Tibial nerve (tissue), 4 donors: ENCODE measurements at regions not wholly inside any gene's neighbourhood (a gene's known extent, or its start where the extent isn't known, plus 50 kb on each side); places are given as distances from the start of the nearest gene placed in this dataset.

ENCODE experiments used
- DNase-seq, 2 donors: peaks; one replicate each; pipeline ENCODE4 v3.0.0-alpha.2; 2019; ENCODE audit warnings: low spot score in 2 of 2
- H3K27ac ChIP-seq, 4 donors: fragments of 200-600 bp; sonication (generic) in 3 of 4; one replicate each; pipeline ENCODE4 v1.5.1; 2017 to 2019; ENCODE audit warnings: mild to moderate bottlenecking in 1 of 4
- H3K27me3 ChIP-seq, 2 donors: fragments of 200-600 bp; sonication (generic) in 1 of 2; one replicate each; pipeline versions ENCODE4 v1.5.1 to v1.6.0; 2017 to 2019
- H3K36me3 ChIP-seq, 3 donors: fragments of 200-600 bp; sonication (generic); one replicate each; pipeline ENCODE4 v1.5.1; 2018 to 2019
- H3K4me1 ChIP-seq, 4 donors: fragments of 200-600 bp; sonication (generic) in 3 of 4; one replicate each; pipeline ENCODE4 v1.5.1; 2017 to 2019
- H3K4me3 ChIP-seq, 4 donors: fragments of 200-600 bp; sonication (generic) in 3 of 4; one replicate each; pipeline ENCODE4 v1.5.1; 2017 to 2019; ENCODE audit warnings: mild to moderate bottlenecking in 1 of 4, moderate library complexity in 1 of 4
- H3K9me3 ChIP-seq, 4 donors: fragments of 200-600 bp; sonication (generic) in 3 of 4; one replicate each; pipeline ENCODE4 v1.5.1; 2017 to 2019
- EP300 ChIP-seq, 2 donors: sonication (generic); formaldehyde crosslinking; IDR thresholded peaks; one replicate each; pipeline ENCODE4 v1.6.1; 2017; ENCODE audit warnings: antibody characterized with exemption in 2 of 2, mild to moderate bottlenecking in 1 of 2
- POLR2A ChIP-seq, 2 donors: fragments of 450-650 bp; IDR thresholded peaks; one replicate each; pipeline ENCODE4 v1.6.1; 2017; ENCODE audit warnings: antibody characterized with exemption in 2 of 2, mild to moderate bottlenecking in 2 of 2, moderate library complexity in 2 of 2
- WGBS, 2 donors: methylation state at CpG; one replicate each; pipeline ENCODE4 v1.1.5; 2018; 5-methylcytosine and 5-hydroxymethylcytosine counted together
- TF ChIP-seq, protein P1 (sequence below), 5 experiments: fragments of 200-600 bp in 3 of 5; fragments of 450-650 bp in 2 of 5; sonication (generic) in 3 of 5; IDR thresholded peaks; one replicate each; pipeline ENCODE4 v1.5.1; 2016 to 2019; ENCODE audit warnings: antibody characterized with exemption in 5 of 5, mild to moderate bottlenecking in 3 of 5, moderate library complexity in 2 of 5

- Histone ChIP-seq H3K36me3 (no peaks in the 10 kb centered on the region), H3K4me3 (no peak overlapping the region), H3K27ac (no peak overlapping the region), H3K27me3 (peaks cover 0 to 12% of the 10 kb centered on the region in 2 donors), H3K4me1 (no peaks in the 10 kb centered on the region), H3K9me3 (no peaks in the 10 kb centered on the region)
- WGBS, 2 donors, result 82 to 83% methylated on average over 6 of the region's 6 CpGs
- TF ChIP-seq POLR2A (IDR thresholded peaks at IDR 0.05), result no peak
- TF ChIP-seq EP300 (IDR thresholded peaks at IDR 0.05), result no peak
- TF ChIP-seq, protein P1, sequence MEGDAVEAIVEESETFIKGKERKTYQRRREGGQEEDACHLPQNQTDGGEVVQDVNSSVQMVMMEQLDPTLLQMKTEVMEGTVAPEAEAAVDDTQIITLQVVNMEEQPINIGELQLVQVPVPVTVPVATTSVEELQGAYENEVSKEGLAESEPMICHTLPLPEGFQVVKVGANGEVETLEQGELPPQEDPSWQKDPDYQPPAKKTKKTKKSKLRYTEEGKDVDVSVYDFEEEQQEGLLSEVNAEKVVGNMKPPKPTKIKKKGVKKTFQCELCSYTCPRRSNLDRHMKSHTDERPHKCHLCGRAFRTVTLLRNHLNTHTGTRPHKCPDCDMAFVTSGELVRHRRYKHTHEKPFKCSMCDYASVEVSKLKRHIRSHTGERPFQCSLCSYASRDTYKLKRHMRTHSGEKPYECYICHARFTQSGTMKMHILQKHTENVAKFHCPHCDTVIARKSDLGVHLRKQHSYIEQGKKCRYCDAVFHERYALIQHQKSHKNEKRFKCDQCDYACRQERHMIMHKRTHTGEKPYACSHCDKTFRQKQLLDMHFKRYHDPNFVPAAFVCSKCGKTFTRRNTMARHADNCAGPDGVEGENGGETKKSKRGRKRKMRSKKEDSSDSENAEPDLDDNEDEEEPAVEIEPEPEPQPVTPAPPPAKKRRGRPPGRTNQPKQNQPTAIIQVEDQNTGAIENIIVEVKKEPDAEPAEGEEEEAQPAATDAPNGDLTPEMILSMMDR (IDR thresholded peaks at IDR 0.05), result no peak
- no peak for DNase-seq
These were observed 201.7 kb upstream of the ZNF618 start for GRCh38 chr9:113674436-113674835.

GRCh38 chr9:113675475-113675941 lies 200.6 kb upstream of the ZNF618 start:
- Histone ChIP-seq H3K9me3 (no peaks in the 10 kb centered on the region), H3K27ac (peak overlapping the region in 1 of 4 donors; percentile 20), H3K27me3 (peaks cover 0 to 12% of the 10 kb centered on the region in 2 donors), H3K36me3 (no peaks in the 10 kb centered on the region), H3K4me3 (no peak overlapping the region), H3K4me1 (no peaks in the 10 kb centered on the region)
- WGBS, 2 donors, result 46 to 52% methylated on average over 9 to 10 of the region's 10 CpGs
- DNase-seq, result peak; percentile 23 to 32
- TF ChIP-seq, protein P1 (IDR thresholded peaks at IDR 0.05), result no peak
- TF ChIP-seq POLR2A (IDR thresholded peaks at IDR 0.05), result no peak
- TF ChIP-seq EP300 (IDR thresholded peaks at IDR 0.05), result peak in 1 of 2 donors; percentile 29

DNA sequence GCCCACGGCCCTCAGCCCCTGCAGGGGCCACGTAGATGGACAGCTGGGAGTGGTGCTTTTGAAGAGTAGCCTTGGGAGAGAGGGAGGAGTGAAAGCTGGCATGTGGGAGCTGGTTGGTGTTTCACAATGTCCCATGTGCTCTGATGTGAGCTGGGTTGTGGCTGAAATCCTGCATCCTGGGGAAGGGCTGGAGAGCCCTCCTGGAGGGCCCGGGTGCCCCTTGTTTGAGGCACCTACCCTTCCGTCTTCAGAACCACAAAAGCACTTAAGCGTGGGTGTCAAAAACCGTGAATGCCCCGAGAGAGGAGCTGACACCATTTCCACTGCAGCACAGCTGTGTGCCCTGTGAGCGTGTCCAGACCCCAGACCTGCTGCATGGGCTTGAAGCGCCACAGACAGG lies 199.1 kb upstream of the ZNF618 start:
- H3K4me1 ChIP-seq, result peaks cover 0 to 1% (median 0%) of the 10 kb centered on the region in 4 donors
- no peaks in the 10 kb centered on the region for H3K9me3 ChIP-seq
- no peak overlapping the region for H3K4me3 ChIP-seq
- H3K27ac ChIP-seq, result no peak overlapping the region
- 63 to 76% methylated on average over 9 of the region's 9 CpGs for WGBS, 2 donors
- TF ChIP-seq POLR2A (IDR thresholded peaks at IDR 0.05), result no peak
- TF ChIP-seq, protein P1 (IDR thresholded peaks at IDR 0.05), result no peak
- no peak for TF ChIP-seq EP300 (IDR thresholded peaks at IDR 0.05)
- H3K36me3 ChIP-seq, result no peaks in the 10 kb centered on the region
- no peak for DNase-seq
- peaks cover 0 to 12% of the 10 kb centered on the region in 2 donors for H3K27me3 ChIP-seq

- Histone ChIP-seq H3K4me1 (peaks cover 0 to 6% (median 0%) of the 10 kb centered on the region in 4 donors), H3K4me3 (no peak overlapping the region), H3K9me3 (no peaks in the 10 kb centered on the region), H3K27me3 (peaks cover 0 to 12% of the 10 kb centered on the region in 2 donors), H3K36me3 (no peaks in the 10 kb centered on the region), H3K27ac (no peak overlapping the region)
- no peak for DNase-seq
- WGBS, 2 donors, result 82 to 88% methylated on average over 4 of the region's 4 CpGs
- no peak for TF ChIP-seq EP300 (IDR thresholded peaks at IDR 0.05)
- no peak for TF ChIP-seq POLR2A (IDR thresholded peaks at IDR 0.05)
- TF ChIP-seq, protein P1 (IDR thresholded peaks at IDR 0.05), result no peak
These were observed 198.5 kb upstream of the ZNF618 start for GRCh38 chr9:113677569-113677968.

DNA sequence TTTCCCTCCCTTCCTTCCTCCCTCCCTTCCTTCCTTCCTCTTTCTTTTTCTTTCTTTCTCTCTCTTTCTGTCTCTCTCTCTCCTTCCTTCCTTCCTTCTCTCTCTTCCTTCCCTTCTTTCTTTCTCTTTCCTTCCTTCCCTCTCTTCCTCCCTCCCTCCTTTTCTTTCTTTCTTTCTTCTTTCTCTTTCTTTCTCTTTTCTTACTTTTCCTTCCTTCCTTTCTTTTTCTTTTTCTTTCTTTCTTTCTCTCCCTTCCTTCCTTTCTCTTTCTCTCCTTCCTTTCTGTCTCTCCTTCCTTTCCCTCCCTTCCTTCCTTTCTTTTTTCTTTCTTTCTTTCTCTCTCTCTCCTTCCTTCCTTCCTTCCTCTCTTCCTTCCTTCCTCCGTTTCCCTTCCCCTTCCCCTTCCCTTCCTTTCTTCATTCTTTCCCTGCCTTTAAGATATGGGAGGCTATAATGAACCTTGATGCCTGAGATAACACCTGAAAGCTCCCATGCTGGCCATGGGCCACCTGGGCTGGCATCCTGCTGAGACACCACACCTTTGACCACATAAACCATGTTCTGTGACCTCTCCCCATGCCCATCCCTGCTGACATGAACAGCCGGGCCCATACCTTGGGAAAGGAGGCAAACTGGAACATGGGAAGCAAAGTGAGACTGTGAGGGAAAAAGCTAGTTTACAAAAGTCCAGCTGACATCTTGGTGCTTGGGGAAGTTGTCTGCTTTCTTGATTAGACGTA lies 197.8 kb upstream of the ZNF618 start:
- Histone ChIP-seq H3K4me3 (no peak overlapping the region), H3K27ac (no peak overlapping the region), H3K4me1 (peaks cover 0 to 7% (median 0%) of the 10 kb centered on the region in 4 donors), H3K27me3 (peaks cover 0 to 12% of the 10 kb centered on the region in 2 donors), H3K36me3 (no peaks in the 10 kb centered on the region), H3K9me3 (no peaks in the 10 kb centered on the region)
- DNase-seq, result no peak
- TF ChIP-seq EP300 (IDR thresholded peaks at IDR 0.05) (no peak), POLR2A (IDR thresholded peaks at IDR 0.05) (no peak)
- TF ChIP-seq, protein P1 (IDR thresholded peaks at IDR 0.05), result no peak
- 78 to 84% methylated on average over 3 of the region's 3 CpGs for WGBS, 2 donors
